Uterus (tissue), 2 donors: ENCODE measurements at regions not wholly inside any gene's neighbourhood (a gene's known extent, or its start where the extent isn't known, plus 50 kb on each side); places are given as distances from the start of the nearest gene placed in this dataset.

Experiments used
- CTCF ChIP-seq, 4 experiments: fragments of 200-600 bp in 2 of 4; fragments of 450-650 bp in 2 of 4; sonication (generic) in 2 of 4; IDR thresholded peaks; one replicate each; pipeline ENCODE4 v1.5.1; 2016 to 2019; ENCODE audit warnings: antibody characterized with exemption in 4 of 4, mild to moderate bottlenecking in 2 of 4, moderate library complexity in 1 of 4
- POLR2A ChIP-seq, 2 donors: fragments of 450-650 bp; IDR thresholded peaks; one replicate each; pipeline ENCODE4 v1.6.1; 2016; ENCODE audit warnings: antibody characterized with exemption in 2 of 2, mild to moderate bottlenecking in 1 of 2, moderate library complexity in 1 of 2

- TF ChIP-seq CTCF (IDR thresholded peaks at IDR 0.05) (no peak), POLR2A (IDR thresholded peaks at IDR 0.05) (no peak)
Observed at GRCh38 chr9:135315572-135315971, 164.0 kb upstream of the PPP1R26 start.
